H1 (cell line): ENCODE measurements at regions not wholly inside any gene's neighbourhood (a gene's known extent, or its start where the extent isn't known, plus 50 kb on each side); places are given as distances from the start of the nearest gene placed in this dataset.

Experiments used
- CTCF ChIA-PET: fragments of 300-600 bp; sonication (Branson Sonifier 250); formaldehyde crosslinking; loops from one replicate; lab custom pipeline; 2021; ENCODE audit not compliant: partially characterized antibody; lab: Charles Lee
- POLR2A ChIA-PET: fragments of 300-600 bp; sonication (Branson Sonifier 250); formaldehyde crosslinking; loops from one replicate; lab custom pipeline; 2021; ENCODE audit warnings: inconsistent platforms; ENCODE audit not compliant: partially characterized antibody; lab: Charles Lee
- DNase-seq, 2 experiments: peaks; one replicate each; pipeline versions ENCODE4 v3.0.0 to v3.0.0-alpha.2; 2010 to 2022; ENCODE audit warnings: low spot score in 2 of 2, low read depth in 1 of 2, mixed read lengths in 1 of 2
- FAIRE-seq: peaks from 2 replicates; lab custom pipeline; 2011; peaks lifted over from hg19 to GRCh38; lab: Jason Lieb, UNC
- H2AFZ ChIP-seq: 2 replicates; pipeline ENCODE4 v1.8.1; 2012; ENCODE audit warnings: low read length, inconsistent platforms
- H2AK5ac ChIP-seq: 2 replicates; pipeline ENCODE4 v1.6.1; 2013; ENCODE audit warnings: low read depth, low read length
- H2BK120ac ChIP-seq: replicated peaks from 2 replicates; pipeline ENCODE3; 2013; ENCODE audit warnings: low read depth, low read length, inconsistent platforms
- H2BK12ac ChIP-seq: 2 replicates; pipeline ENCODE4 v1.6.1; 2013; ENCODE audit warnings: low read depth, low read length
- H2BK15ac ChIP-seq: 2 replicates; pipeline ENCODE4 v1.6.1; 2013; ENCODE audit warnings: low read length
- H2BK20ac ChIP-seq: 2 replicates; pipeline ENCODE4 v1.6.1; 2013; ENCODE audit warnings: low read length
- H2BK5ac ChIP-seq: 2 replicates; pipeline ENCODE4 v1.6.1; 2013; ENCODE audit warnings: low read depth, low read length
- H3K14ac ChIP-seq: 2 replicates; pipeline ENCODE4 v1.6.1; 2013; ENCODE audit warnings: inconsistent platforms; ENCODE audit not compliant: insufficient read length
- H3K18ac ChIP-seq: 2 replicates; pipeline ENCODE4 v1.6.1; 2013; ENCODE audit warnings: low read length; ENCODE audit errors: extremely low read depth
- H3K23ac ChIP-seq: 2 replicates; pipeline ENCODE4 v1.6.1; 2013; ENCODE audit warnings: inconsistent platforms; ENCODE audit not compliant: insufficient read length
- H3K23me2 ChIP-seq: 2 replicates; pipeline ENCODE4 v1.6.1; 2013; ENCODE audit warnings: low read depth, low read length
- H3K27ac ChIP-seq: 2 replicates; pipeline ENCODE4 v1.6.1; 2011; ENCODE audit warnings: low read depth, low read length, inconsistent platforms
- H3K27me3 ChIP-seq, 4 experiments: replicated peaks in 1 of 4; 1 replicate in 1 of 4; 2 replicates in 3 of 4; pipeline versions ENCODE4 v1.6.1 to v1.8.1; 2011 to 2013; ENCODE audit warnings: low read length in 3 of 4, mild to moderate bottlenecking in 3 of 4, inconsistent platforms in 2 of 4, mixed read lengths in 2 of 4, moderate library complexity in 1 of 4; ENCODE audit not compliant: control insufficient read depth in 3 of 4, insufficient read depth in 3 of 4; ENCODE audit errors: extremely low read depth in 1 of 4
- H3K36me3 ChIP-seq, 4 experiments: 2 replicates each; pipeline versions ENCODE4 v1.6.1 to v1.8.1; 2011 to 2013; ENCODE audit warnings: mild to moderate bottlenecking in 4 of 4, low read length in 3 of 4, moderate library complexity in 2 of 4, control low read depth in 1 of 4, inconsistent platforms in 1 of 4; ENCODE audit not compliant: insufficient read depth in 4 of 4, control insufficient read depth in 2 of 4
- H3K4ac ChIP-seq: replicated peaks from 2 replicates; pipeline ENCODE3; 2013; ENCODE audit warnings: low read length, low read depth, mixed read lengths, inconsistent platforms; ENCODE audit not compliant: insufficient read length
- H3K4me1 ChIP-seq, 4 experiments: replicated peaks in 1 of 4; 1 replicate in 1 of 4; 2 replicates in 3 of 4; pipeline versions ENCODE4 v1.6.1 to v1.8.1; 2011 to 2013; ENCODE audit warnings: low read length in 3 of 4, inconsistent platforms in 2 of 4, mixed read lengths in 1 of 4; ENCODE audit not compliant: insufficient read depth in 4 of 4, control insufficient read depth in 3 of 4
- H3K4me2 ChIP-seq, 2 experiments: 2 replicates each; pipeline versions ENCODE4 v1.6.1 to v1.8.1; 2011 to 2013; ENCODE audit warnings: low read depth in 2 of 2, low read length in 2 of 2, control low read depth in 1 of 2, inconsistent platforms in 1 of 2, mild to moderate bottlenecking in 1 of 2; ENCODE audit not compliant: insufficient read depth in 1 of 2
- H3K4me3 ChIP-seq, 4 experiments: fragments of 200-600, 300-600 bp in 1 of 4; sonication (generic), shearing (Covaris generic), sonication (Bioruptor Twin) in 1 of 4; 2 replicates each; pipeline versions ENCODE4 v1.5.1 to v1.8.1; 2011 to 2016; ENCODE audit warnings: low read length in 4 of 4, low read depth in 3 of 4, control low read depth in 2 of 4, inconsistent platforms in 2 of 4, mild to moderate bottlenecking in 2 of 4, mixed read lengths in 1 of 4, moderate library complexity in 1 of 4; ENCODE audit not compliant: insufficient read depth in 2 of 4; ENCODE audit errors: extremely low read depth in 1 of 4
- H3K56ac ChIP-seq: replicated peaks from 2 replicates; pipeline ENCODE3; 2013; ENCODE audit warnings: low read depth, mild to moderate bottlenecking, mixed read lengths, low read length, inconsistent platforms; ENCODE audit not compliant: insufficient read length
- H3K79me1 ChIP-seq: 2 replicates; pipeline ENCODE4 v1.6.1; 2013; ENCODE audit warnings: low read depth, low read length, control low read depth
- H3K79me2 ChIP-seq, 2 experiments: 2 replicates each; pipeline versions ENCODE4 v1.6.1 to v1.8.1; 2012 to 2013; ENCODE audit warnings: low read length in 2 of 2, mild to moderate bottlenecking in 2 of 2, inconsistent platforms in 1 of 2; ENCODE audit not compliant: insufficient read depth in 2 of 2, control insufficient read depth in 1 of 2
- H3K9ac ChIP-seq, 4 experiments: replicated peaks in 1 of 4; 1 replicate in 1 of 4; 2 replicates in 3 of 4; pipeline versions ENCODE4 v1.6.1 to v1.8.1; 2011 to 2013; ENCODE audit warnings: low read depth in 3 of 4, low read length in 3 of 4, control low read depth in 2 of 4, mild to moderate bottlenecking in 2 of 4, moderate library complexity in 2 of 4, inconsistent platforms in 1 of 4; ENCODE audit errors: extremely low read depth in 1 of 4
- H3K9me3 ChIP-seq, 2 experiments: 2 replicates each; pipeline versions ENCODE4 v1.6.1 to v1.8.1; 2012 to 2013; ENCODE audit warnings: mild to moderate bottlenecking in 2 of 2, moderate library complexity in 2 of 2, control low read depth in 1 of 2, inconsistent platforms in 1 of 2, low read depth in 1 of 2, low read length in 1 of 2, mixed read lengths in 1 of 2; ENCODE audit not compliant: insufficient read depth in 2 of 2
- H4K20me1 ChIP-seq, 2 experiments: replicated peaks in 1 of 2; 2 replicates each; pipeline versions ENCODE3 to v1.8.1; 2011 to 2013; ENCODE audit warnings: inconsistent platforms in 2 of 2, low read length in 2 of 2, mild to moderate bottlenecking in 1 of 2; ENCODE audit not compliant: insufficient read depth in 2 of 2, control insufficient read depth in 1 of 2
- H4K5ac ChIP-seq: 2 replicates; pipeline ENCODE4 v1.6.1; 2013; ENCODE audit warnings: low read length, low read depth, mixed read lengths, inconsistent platforms; ENCODE audit not compliant: insufficient read length
- H4K8ac ChIP-seq: 2 replicates; pipeline ENCODE4 v1.8.0; 2013; ENCODE audit warnings: mild to moderate bottlenecking, moderate library complexity, low read length, inconsistent platforms; ENCODE audit not compliant: insufficient read depth; ENCODE audit errors: extremely low read depth
- H4K91ac ChIP-seq: replicated peaks from 2 replicates; pipeline ENCODE3; 2013; ENCODE audit warnings: low read length, mixed read lengths, inconsistent platforms; ENCODE audit not compliant: insufficient read length
- ASH2L ChIP-seq: fragments of 200-600, 300-600 bp; sonication (generic); IDR thresholded peaks from one replicate; pipeline ENCODE4 v1.7.1; 2017; ENCODE audit warnings: low read length
- CBX8 ChIP-seq: fragments of 300-800, 300-1000 bp; sonication (generic); IDR thresholded peaks from 2 replicates; pipeline ENCODE4 v1.7.1; 2016; ENCODE audit warnings: low read depth, low read length, borderline replicate concordance
- CREB1 ChIP-seq: IDR thresholded peaks from 2 replicates; pipeline ENCODE4 v1.6.1; 2012; ENCODE audit warnings: inconsistent platforms
- CTBP2 ChIP-seq: IDR thresholded peaks from 2 replicates; pipeline ENCODE4 v1.7.0; 2011; ENCODE audit warnings: borderline replicate concordance, mild to moderate bottlenecking, moderate library complexity, mixed read lengths, low read length; ENCODE audit not compliant: insufficient read depth, insufficient read length
- HDAC2 ChIP-seq, 2 experiments: fragments of 300-600 bp in 1 of 2; sonication (generic) in 1 of 2; IDR thresholded peaks; 2 replicates each; pipeline ENCODE4 v1.6.1; 2011 to 2012; ENCODE audit warnings: low read depth in 2 of 2, low read length in 2 of 2, mild to moderate bottlenecking in 2 of 2, moderate library complexity in 2 of 2, borderline replicate concordance in 1 of 2, inconsistent platforms in 1 of 2
- HDAC6 ChIP-seq: IDR thresholded peaks from one replicate; pipeline ENCODE4 v1.7.1; 2012; ENCODE audit warnings: low read depth, mild to moderate bottlenecking, inconsistent platforms, low read length, moderate library complexity
- JUND ChIP-seq: IDR thresholded peaks from 2 replicates; pipeline ENCODE4 v1.6.1; 2011; ENCODE audit warnings: mild to moderate bottlenecking, improper control_type of control experiment, low read length
- MAX ChIP-seq: IDR thresholded peaks from 2 replicates; pipeline ENCODE4 v1.6.1; 2012; ENCODE audit warnings: inconsistent platforms
- NANOG ChIP-seq: IDR thresholded peaks from 2 replicates; pipeline ENCODE4 v1.6.1; 2011; ENCODE audit warnings: low read length, low read depth, mild to moderate bottlenecking, inconsistent platforms; ENCODE audit not compliant: insufficient read depth, poor library complexity, severe bottlenecking
- NRF1 ChIP-seq: IDR thresholded peaks from 2 replicates; pipeline ENCODE4 v1.6.1; 2011; ENCODE audit warnings: mild to moderate bottlenecking, low read depth, low read length, improper control_type of control experiment
- POLR2A ChIP-seq, 2 experiments: IDR thresholded peaks; 1 replicate in 1 of 2; 2 replicates in 1 of 2; pipeline ENCODE4 v1.6.1; 2011; ENCODE audit warnings: low read depth in 2 of 2, low read length in 2 of 2, mild to moderate bottlenecking in 2 of 2; ENCODE audit errors: control extremely low read depth in 1 of 2
- RAD21 ChIP-seq, 2 experiments: IDR thresholded peaks in 1 of 2; conservative IDR thresholded peaks in 1 of 2; 2 replicates each; pipeline ENCODE4 v1.6.1; 2011; ENCODE audit warnings: low read depth in 2 of 2, low read length in 2 of 2, improper control_type of control experiment in 1 of 2, inconsistent platforms in 1 of 2, mild to moderate bottlenecking in 1 of 2, moderate library complexity in 1 of 2
- SP2 ChIP-seq: IDR thresholded peaks from 2 replicates; pipeline ENCODE4 v1.6.1; 2012; ENCODE audit warnings: mild to moderate bottlenecking, low read length, inconsistent platforms
- SUZ12 ChIP-seq: fragments of 200-600 bp; sonication (generic); IDR thresholded peaks from 2 replicates; pipeline ENCODE4 v1.6.1; 2012; ENCODE audit warnings: mild to moderate bottlenecking, inconsistent platforms, low read length, moderate library complexity, mixed read lengths
- TBP ChIP-seq: IDR thresholded peaks from 2 replicates; pipeline ENCODE4 v1.6.1; 2011; ENCODE audit warnings: low read depth, low read length, improper control_type of control experiment
- WGBS, 2 experiments: shearing (Covaris generic) in 1 of 2; methylation state at CpG; one replicate each; pipeline versions ENCODE4 v1.1.6 to v1.1.7; 2013 to 2015; ENCODE audit warnings: low lambda C conversion rate in 2 of 2, mixed read lengths in 2 of 2, inconsistent platforms in 1 of 2, low coverage in 1 of 2, missing lambda C conversion rate in 1 of 2; ENCODE audit not compliant: insufficient replicate concordance in 2 of 2, insufficient coverage in 1 of 2, insufficient read length in 1 of 2; ENCODE audit errors: extremely low coverage in 1 of 2, missing lambda C conversion rate in 1 of 2; 5-methylcytosine and 5-hydroxymethylcytosine counted together

GRCh38 chr16:55949518-55949917 lies 74.3 kb upstream of the CES5A start:
- Histone ChIP-seq H2AK5ac (no peak overlapping the region), H3K36me3 (no peaks in the 10 kb centered on the region), H3K27ac (no peak overlapping the region), H4K20me1 (no peaks in the 10 kb centered on the region), H3K23ac (no peak overlapping the region), H2BK20ac (no peak overlapping the region), H2BK5ac (no peak overlapping the region), H3K27me3 (no peaks in the 10 kb centered on the region), H3K4me1 (0 out of 7 replicates have a peak, but pooled peaks cover 0 to 1% (median 0%) of the 10 kb centered on the region in 4 experiments), H2BK12ac (no peak overlapping the region), H3K4me3 (no peak overlapping the region), H3K56ac (no peak overlapping the region), H2BK120ac (no peak overlapping the region), H3K9ac (no peak overlapping the region), H3K79me2 (no peaks in the 10 kb centered on the region), H3K79me1 (no peaks in the 10 kb centered on the region), H3K18ac (no peak overlapping the region), H3K4ac (no peak overlapping the region), H4K8ac (no peak overlapping the region), H4K5ac (no peak overlapping the region), H3K9me3 (no peaks in the 10 kb centered on the region), H2AFZ (no peak overlapping the region), H3K23me2 (no peaks in the 10 kb centered on the region), H2BK15ac (no peak overlapping the region), H3K4me2 (no peak overlapping the region), H3K14ac (no peak overlapping the region), H4K91ac (no peak overlapping the region)
- no peak for FAIRE-seq
- ChIA-PET POLR2A (no interaction called here), CTCF (interaction anchor here (0.6 kb wide), 1 partner anchor 374 kb away, joined by 3 read pairs; no protein-coding TSS in a partner anchor)
- no peak for DNase-seq
- WGBS, 2 experiments = 100% methylated on average over 1 of the region's 1 CpG; no CpG with 5 or more reads in 1 of the 2 experiments
- TF ChIP-seq ASH2L = no peak
- TF ChIP-seq HDAC2 (IDR thresholded peaks at IDR 0.05; ENCODE audit: borderline replicate concordance in 1 of 2, low read depth in 2 of 2, low read length in 2 of 2) = no peak
- no peak for TF ChIP-seq TBP
- TF ChIP-seq JUND = no peak
- TF ChIP-seq NANOG = no peak
- TF ChIP-seq HDAC6 = no peak
- no peak for TF ChIP-seq RAD21 (IDR thresholded peaks at IDR 0.05 in 1 of 2, conservative IDR thresholded peaks at IDR 0.05 in 1 of 2; ENCODE audit: low read depth in 2 of 2, low read length in 2 of 2)
- TF ChIP-seq SUZ12 = no peak
- TF ChIP-seq POLR2A (IDR thresholded peaks at IDR 0.05; ENCODE audit: control extremely low read depth in 1 of 2, low read depth in 2 of 2, low read length in 2 of 2) = no peak
- TF ChIP-seq CREB1 = no peak
- TF ChIP-seq NRF1 = no peak
- no peak for TF ChIP-seq SP2
- no peak for TF ChIP-seq CBX8
- no peak for TF ChIP-seq MAX
- TF ChIP-seq CTBP2 = no peak
